NCI-H774 (cell line): ENCODE measurements at regions not wholly inside any gene's neighbourhood (a gene's known extent, or its start where the extent isn't known, plus 50 kb on each side); places are given as distances from the start of the nearest gene placed in this dataset.

Experiments
- DNase-seq: peaks from one replicate; lab custom pipeline; 2025; lab: John Stamatoyannopoulos, UW

DNA sequence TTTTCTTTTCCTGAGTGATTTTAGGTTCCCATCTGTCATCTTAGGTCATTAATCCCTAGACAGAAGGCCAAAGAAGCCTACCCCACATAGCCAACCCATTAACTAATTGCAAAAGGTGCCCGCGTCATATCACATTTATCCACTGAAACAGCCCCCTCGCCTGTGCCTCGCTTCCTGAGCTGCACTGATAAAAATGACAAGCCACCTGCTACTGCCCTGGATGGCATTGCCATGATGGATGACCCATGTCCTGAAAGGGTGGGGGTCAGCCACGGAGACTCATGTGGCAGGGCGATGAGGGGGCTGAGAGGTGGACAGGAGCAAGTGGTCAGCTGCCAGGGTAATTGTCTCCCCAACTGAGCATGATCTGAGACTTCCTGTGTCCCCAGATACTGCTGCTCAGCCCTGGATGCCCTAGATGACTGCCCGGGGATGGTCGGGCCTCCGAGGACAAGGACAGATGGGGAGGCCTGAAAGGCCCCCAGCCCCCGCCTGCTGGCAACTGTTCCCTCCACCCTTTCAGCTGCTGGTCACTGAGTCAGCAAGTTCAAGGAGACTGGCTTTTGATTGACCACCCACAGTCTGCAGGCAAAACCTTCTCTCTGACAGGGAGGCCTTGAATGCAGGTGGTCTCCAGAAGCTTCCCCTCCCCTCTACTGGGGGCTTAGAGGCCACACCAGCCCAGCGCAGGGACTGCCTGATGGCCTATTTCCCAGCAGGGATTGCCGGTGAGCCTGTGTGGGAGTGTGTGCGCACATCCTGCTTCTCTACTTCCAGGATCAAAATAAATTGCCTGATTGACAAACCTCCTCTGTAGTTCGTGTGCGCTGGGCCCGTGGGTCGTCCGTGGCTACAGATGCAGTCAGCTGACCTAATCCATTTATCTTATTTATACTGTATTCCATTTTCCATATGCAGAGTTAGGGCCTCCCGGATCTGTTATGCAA is 496.3 kb downstream of the BCOR start:
- no peak for DNase-seq

DNA sequence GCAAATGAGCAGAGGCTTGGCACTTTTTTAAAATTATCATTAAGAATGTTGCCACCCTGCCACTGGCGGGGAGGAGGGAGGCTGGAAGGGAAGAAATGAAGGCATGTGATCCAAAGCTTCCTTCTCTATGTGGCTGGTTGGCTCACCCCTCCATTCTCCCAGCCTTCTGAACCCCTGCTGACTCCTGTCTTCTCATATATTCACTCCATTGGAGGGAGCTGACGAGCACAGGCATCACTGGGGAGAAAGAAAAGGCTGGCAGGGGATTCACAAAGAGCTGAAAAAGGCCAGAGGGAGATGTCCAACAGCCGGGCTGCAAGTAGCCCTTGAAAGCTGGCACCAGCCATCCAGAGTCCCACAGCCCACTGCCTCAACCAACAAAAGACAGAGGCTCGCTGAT is 495.6 kb downstream of the BCOR start:
- no peak for DNase-seq

DNA sequence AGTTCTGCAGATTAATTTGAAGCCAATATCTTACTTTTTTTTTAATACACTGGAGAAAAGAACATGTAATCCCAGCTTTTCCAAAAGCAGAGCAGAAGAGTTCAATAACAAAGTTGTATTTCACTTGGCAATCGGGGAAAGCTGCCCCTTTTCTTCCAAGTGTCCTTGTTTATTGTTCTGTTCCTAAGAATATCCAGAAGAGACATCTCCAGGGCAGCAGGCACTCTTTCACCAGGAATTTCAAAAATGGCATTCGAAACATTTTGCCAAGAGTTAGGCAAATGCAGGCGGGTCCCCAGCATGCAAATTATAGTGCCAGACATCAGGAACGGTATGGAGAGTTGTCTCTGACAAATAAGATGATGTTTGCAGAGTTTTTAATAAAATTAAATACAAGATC is 494.5 kb downstream of the BCOR start:
- DNase-seq, result no peak

DNA sequence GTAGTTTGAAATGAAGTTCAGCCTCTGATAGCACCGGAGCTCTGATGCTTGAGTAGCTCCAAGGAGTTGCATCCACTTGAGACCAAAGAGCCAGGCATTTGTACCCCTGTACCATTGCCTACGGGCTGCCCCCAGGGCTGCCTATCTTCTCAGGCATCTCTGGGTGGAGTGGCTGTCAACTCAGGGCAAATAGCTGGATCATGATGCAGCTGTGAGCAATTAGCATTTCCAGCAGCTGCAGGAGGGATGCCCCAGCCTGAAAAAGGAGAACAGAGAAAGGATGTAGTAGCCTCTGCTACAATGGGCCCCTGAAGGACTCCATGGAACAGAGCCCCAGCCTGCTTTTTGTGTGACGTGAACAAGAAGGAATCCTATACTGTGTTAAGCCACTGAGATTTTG is 492.6 kb downstream of the BCOR start:
- DNase-seq, result no peak

DNA sequence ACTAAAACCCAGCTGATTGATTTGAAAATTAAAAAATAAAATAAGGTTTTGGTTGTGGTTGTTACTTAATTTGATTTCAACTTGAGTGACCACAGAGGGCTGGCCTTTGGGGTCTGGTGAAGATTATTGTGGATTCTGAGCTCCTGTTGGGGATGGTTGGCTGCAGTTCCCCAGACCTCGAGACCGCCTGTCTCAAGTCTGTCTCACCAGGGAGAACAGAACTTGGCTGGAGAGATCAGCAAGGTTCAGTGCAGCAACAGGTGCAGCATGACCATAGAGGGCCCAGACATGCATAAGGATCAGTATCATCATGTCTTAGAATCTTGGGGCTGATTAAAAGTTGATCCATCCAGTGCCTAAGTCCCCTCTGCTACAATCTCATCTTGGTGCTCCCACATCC is 491.9 kb downstream of the BCOR start:
- DNase-seq, result no peak

DNA sequence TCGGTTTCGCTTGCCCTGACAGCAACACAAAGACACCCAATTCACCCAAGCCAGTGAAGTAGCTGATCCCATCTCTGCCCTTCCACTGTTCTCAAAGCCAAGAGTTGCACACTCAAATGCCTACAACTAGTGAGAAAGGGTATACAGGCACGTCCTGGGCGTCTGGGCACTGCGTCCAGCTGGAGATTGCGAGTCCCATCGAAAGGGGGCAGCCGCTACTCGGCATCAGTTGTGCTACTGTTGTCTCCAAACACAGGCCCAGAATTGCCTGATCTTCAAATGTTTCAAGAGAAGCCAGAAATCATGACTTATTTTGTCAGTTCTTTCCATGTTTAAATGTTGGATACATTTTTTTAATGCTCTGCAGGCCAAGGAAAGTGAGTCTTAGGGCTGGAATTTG is 487.8 kb downstream of the BCOR start:
- no peak for DNase-seq

DNA sequence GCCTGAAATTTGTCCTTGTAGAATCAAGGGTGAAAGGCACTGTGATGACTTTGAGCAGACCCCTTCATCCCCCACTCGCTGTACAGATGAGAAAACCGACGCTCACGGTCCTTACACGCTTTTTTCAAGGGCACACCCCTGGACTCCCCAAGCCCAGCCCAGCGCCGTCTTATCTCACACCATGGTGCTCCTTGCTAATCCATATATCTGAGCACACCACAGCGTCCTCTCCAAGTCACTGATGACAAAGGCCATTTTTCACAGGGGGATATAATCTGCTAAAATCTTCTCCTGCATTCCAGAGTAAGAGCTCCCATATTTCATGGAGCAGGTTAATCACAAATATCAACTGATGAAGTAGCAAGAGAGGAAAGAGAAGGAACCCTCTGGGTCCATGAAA is 486.3 kb downstream of the BCOR start:
- no peak for DNase-seq

DNA sequence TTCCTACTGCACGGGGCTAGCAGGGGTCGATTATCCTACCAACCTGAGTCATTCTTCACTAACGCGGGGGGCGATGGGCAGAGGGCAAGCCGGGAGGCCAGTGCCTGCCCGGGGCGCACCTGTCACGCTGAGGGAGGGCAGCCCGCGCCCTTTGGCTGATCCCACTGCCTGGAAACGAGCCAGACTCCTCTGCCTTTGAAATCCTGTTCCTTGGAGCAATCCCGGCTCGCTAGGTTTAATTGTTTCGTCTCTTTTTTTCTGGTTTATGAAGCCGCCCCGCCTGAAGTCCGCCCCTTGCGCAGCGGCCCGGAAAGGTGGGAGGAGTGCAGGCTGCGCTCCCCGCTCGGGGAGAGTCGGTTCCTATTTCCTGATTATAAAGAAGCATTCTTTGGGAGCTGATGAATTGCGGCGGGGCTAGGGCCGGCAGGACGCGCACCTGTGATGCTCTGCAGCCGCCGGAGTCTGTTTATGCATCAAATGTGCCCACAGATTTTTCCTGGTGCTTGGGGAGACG is 484.2 kb downstream of the BCOR start:
- DNase-seq, result no peak

DNA sequence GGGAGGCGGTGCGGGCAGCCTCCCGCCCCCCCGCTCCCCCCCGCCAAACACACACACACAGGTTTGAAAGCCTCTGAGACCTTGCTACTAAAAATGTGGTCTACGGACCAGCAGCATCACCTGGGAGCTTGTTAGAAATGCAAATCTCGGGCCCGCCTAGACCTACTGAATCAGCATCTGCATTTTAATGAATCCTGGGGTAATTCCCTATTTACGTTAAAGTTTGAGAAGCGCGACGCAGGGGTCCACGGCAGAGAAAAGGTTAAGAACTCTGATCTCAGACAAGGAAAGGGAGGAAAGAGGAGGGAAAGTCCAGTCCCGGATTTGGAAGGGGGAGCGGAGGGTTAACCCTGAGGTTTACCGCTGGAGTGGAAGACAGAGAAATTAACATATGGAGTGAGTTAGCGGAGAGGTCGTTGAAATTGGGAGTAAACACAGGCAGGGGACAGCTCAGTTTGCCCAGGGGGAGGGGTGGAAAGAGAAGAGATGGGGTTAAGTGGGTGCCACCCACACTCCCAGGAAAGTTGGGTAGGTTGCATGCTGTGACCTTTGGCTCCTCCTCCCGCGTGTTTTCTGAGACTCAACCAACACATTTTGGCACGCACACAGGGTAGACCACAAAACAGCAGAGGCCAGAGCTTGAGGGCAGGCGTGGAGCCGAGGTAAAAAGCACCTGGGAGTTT is 483.6 kb downstream of the BCOR start:
- DNase-seq, result no peak

DNA sequence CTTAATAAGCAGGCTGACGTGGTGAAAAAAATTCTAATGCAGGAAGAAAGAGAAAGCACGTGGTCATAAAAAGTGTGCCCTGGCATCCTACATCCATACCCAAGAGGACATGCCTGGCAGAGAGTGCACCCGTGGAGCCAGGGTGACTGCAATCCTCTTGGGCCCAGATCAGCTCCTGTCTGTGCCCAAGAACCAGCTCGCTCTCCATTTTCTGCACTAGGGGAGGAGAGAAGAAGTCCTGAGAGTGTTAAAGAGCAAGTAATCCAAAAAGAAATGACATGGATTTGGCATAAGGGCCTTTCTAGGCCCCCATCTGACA is 483.1 kb downstream of the BCOR start:
- DNase-seq, result no peak

DNA sequence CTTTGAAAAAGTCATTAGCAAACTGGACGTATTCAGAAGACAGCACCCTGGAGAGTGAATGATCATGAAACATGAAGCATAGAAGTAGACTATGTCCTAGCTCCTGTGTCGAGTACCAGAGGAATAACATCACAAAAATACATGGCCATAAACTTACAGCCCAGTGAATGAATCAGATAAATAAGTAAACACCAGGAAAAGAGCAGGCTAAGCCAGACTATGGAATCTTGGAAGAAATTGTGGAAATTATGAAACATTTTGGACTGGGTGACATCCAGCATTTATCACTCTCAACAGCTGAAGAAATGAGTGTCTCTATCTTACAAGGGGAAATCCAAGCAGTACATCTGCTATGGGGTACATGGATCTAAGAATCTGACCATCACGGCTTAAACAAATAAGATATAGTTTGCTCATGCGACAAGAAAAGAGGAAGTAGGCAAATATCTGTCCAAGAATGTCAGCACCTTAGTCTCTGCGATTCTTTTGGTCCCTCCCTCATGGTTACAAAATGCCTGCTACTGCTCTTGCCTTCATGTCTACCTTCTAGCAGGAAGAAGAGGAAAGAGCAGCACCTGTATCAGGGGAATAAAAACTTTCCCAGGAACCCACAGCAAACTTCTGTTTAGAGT is 481.5 kb downstream of the BCOR start:
- no peak for DNase-seq

DNA sequence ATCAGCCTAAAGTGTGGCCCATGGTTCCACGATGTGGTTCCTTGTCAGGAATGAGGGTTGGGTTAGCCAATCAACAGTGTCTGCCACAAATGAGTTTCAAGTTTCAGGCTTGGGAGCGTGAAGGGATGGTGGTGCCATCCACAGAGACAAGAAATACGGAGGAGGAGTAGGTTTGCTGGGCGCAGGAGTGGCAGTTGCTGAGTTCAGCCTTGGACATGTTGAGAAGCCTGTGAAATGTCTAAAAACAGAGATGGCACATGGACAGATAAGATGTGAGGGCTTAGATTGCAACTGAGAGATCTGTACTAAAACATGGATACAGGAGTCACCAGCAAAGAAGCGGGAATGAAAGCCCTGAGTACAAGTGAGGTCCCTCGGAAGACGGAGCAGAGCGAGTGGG is 481.0 kb downstream of the BCOR start:
- no peak for DNase-seq

DNA sequence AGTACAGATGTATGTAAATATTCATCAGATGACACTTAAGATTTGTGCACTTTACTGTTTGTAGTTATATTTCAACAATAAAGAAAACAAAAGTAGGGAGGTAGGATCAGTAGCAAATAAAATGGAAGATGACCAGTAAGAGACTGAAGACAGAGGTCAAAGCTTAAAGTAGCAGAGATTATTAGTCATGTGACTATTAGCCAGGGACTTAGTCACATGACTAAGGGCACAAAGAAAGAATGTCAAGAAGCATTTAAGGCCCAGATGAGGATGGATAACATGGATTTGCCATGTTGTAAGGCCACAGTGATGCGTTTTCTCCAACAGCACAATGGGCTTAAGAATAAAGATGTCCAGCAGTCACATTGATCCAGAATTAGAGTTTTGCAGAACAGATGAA is 479.6 kb downstream of the BCOR start:
- DNase-seq, result no peak

DNA sequence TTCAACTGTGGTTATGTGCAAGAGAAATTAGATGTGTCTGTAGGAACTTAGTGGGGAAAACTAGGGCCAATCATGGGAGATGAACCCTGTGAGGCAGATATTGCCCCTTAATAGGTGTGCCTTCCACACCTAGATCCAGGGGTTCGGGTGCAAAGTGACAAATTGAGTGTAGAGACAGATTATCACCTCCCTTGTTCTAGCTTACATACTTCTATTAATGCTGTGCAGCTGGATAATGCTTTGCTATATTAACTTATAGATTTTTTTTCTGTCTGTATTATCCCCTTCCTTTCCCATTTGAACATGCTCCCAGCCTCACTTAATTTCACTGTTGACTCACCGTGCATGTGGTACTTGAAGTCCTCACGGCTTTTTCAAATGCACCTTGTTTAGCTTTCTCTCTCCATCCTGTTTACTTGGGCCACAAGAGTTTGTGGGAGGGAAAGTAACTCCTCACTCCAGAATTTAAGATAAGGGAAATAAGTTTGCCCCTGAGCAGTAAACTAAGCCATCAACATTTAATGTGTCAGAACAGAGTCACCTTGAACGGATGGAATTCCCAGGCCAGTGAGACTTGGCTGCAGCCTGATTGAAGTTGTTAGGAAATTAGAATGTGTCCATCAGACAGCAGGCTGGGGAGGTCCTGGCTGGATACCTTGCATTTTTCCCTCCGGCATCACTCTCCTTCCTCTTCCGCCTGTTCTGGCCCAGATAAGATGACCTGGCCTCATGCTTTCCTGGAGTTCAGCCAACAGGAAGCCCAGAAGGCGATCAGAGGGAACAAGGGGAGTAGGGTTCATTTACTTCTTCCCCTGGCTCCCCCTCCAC is 478.4 kb downstream of the BCOR start:
- DNase-seq, result no peak

DNA sequence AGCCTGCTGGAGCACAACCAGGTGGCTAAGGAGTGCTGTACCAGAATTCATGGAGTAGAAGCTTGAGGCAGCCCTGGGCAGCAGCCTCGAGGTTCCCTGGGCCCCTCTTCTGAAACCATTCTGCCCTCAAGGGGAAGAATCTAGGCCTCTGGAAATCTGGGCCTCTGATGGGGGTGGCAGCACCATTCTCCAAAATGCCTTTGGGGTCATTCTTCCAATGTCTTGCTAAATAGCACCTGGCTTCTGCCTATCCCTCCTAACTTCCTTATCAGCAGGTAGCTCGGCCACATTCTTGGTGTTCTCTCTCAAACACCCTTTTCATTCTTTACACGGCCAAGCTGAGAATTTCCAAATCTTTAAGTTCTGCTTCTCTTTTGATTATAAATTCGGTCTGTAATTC is 473.6 kb downstream of the BCOR start:
- no peak for DNase-seq

DNA sequence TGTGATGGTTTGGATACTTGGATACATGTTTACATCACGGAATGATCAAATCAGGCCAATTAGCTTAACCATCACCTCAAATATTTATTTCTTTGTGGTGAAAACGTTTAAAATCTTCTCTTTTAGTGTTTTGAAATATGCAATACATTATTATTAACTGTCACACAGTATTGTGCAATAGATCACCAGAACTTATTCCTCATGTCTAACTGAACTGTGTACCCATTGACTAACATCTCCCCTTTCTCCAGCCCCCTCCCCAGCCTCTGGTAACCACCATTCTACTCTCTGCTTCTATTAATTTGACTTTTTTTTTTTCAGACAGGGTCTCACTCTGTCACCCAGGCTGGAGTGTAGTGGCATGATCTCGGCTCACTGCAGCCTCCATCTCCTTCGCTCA is 471.9 kb downstream of the BCOR start:
- DNase-seq, result no peak

DNA sequence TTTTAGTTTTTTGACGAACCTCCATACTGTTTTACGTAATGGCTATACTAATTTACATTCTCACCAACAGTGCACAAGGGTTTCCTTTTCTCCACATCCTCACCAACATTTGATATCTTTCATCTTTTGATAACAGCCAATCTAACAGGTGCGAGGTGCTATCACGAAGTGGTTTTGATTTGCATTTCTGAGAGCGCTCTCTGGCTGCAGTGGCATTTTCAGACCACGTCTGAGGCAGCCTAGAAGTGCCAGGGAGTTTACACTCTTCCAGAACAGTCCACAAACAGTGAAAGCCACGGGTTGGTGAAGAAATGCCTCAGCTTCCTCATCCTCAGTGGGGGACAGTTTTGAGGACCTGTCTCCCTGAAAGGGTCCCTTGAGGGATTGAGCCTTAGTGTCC is 471.0 kb downstream of the BCOR start:
- no peak for DNase-seq

DNA sequence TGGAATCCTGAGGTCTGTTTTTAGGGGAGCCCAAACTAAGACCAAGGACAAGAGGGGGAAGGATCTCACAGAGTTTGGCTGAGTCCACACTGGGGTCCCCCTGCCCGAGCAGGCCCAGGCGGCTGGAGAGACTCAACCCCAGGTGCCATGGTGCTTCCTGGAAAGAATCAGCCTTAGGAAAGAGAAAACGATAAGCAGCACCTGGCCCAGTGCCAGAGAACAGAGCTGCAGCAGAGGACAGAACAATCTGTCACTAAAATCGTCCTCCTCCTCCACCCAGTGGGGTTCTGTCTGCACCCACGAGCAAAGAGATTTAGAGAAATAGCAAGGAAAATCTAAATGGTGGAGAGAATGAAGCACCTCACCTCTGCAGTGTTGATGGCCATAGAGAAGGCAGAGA is 470.5 kb downstream of the BCOR start:
- no peak for DNase-seq

DNA sequence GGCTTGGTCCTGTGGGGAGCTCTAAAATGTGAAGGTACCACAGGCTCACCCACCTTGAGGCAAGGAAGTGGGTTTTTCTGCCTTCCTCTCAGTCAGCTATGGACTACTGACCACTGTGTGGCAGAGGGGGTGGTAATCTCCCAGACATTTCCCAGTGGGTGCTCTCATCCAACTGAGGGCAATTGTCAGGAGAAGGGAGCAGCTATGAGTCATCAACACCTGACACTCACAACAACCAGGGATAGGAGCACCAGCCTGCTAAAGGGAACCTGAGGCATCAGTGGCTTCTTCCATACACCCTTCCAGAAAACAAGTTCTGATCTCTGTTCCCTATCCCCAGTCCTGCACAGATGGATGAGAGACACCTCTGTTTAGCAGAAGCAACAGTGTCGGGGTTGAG is 468.8 kb downstream of the BCOR start:
- no peak for DNase-seq

DNA sequence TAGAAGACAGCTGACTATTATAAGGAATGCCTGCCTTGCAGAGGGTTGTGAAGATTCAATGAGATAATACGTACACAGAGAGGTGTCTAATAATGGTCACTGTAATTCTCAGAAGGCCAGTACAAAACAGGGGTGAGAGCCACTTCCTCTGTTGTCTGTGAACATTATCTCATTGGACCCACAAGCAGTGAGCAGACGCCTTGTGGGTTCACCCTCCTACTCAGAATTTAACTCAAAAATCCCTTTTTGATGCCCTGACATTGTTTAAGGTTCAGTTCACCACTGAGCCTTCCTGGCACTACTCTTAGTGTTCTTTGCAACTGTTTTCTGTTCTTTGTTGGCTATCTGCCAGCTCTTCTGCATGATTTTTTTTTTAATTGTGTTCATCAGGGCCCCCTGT is 467.4 kb downstream of the BCOR start:
- no peak for DNase-seq

DNA sequence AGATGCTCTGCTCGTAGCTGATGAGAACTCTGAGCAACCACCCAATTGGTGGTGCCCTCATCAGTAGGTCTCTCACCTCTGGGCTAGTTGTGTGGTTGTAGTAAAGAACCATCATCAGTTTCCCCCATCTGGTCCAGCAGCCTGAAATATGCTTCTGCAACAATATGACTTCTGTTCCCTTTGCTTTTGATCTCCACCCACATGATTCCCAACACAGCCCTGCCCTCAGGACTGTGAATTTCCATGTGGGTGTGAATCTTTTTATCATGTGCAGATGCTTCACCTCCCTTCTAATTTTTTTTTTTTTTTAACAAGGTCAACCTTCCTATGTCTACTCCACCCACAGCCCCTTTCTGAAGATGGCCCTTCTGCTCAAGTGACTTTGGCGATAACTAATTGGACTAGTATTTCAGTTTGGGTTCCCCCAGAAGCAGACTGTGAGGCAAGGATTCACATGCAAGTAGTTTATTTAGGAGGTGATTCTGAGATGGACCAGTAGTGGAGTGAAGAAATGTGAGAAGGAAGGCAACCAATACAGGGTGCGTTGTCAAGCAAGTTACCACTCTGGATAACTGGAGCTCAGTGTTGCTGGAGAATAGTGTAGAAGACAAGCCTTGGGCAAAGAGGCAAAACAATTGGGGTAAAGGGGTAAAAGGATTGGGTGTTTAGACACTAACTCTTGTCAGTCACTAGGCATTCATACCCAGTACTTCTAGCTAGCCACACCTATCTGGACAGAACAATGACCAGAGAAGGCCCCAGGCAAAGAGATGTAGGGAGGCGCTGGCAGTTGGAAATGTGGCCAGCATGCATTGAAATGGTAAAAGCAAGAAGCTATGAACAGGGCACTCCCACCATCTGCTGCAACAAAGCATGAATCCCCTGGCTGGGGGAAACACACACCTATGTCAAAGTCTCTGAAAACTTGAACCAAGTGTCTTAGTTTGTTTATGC is 466.2 kb downstream of the BCOR start:
- no peak for DNase-seq
